NT2/D1 (cell line): ENCODE measurements at regions not wholly inside any gene's neighbourhood (a gene's known extent, or its start where the extent isn't known, plus 50 kb on each side); places are given as distances from the start of the nearest gene placed in this dataset.

Source experiments
- YY1 ChIP-seq: IDR thresholded peaks from 2 replicates; pipeline ENCODE4 v1.6.1; 2011; ENCODE audit not compliant: insufficient read length, insufficient read depth
- ZNF274 ChIP-seq: IDR thresholded peaks from 2 replicates; pipeline ENCODE4 v1.6.1; 2011; ENCODE audit warnings: mild to moderate bottlenecking, low read depth, low read length

GRCh38 chr14:86027990-86028389 is 498.0 kb downstream of the FLRT2 start:
- TF ChIP-seq ZNF274 (no peak), YY1 (no peak)
